Kidney (tissue), 13 donors: ENCODE measurements at regions not wholly inside any gene's neighbourhood (a gene's known extent, or its start where the extent isn't known, plus 50 kb on each side); places are given as distances from the start of the nearest gene placed in this dataset.
A peak's percentile ranks its signal among the peaks of the same experiment; 100 is the strongest.

Experiments used
- DNase-seq, 5 donors: peaks; one replicate each; pipeline ENCODE4 v3.0.0-alpha.2; 2013 to 2020
- FAIRE-seq: peaks from 2 replicates; lab custom pipeline; 2012; peaks lifted over from hg19 to GRCh38; lab: Jason Lieb, UNC
- H3K27ac ChIP-seq, 2 donors: one replicate each; pipeline ENCODE4 v1.7.0; 2013; ENCODE audit warnings: low read depth in 2 of 2, low read length in 2 of 2, inconsistent platforms in 1 of 2
- H3K27me3 ChIP-seq: one replicate; pipeline ENCODE4 v1.7.1; 2013; ENCODE audit warnings: low read length, inconsistent platforms; ENCODE audit not compliant: control insufficient read depth, insufficient read depth
- H3K36me3 ChIP-seq, 3 donors: one replicate each; pipeline versions ENCODE4 v1.7.0 to v1.7.1; 2013; ENCODE audit warnings: low read length in 3 of 3, control low read depth in 1 of 3, inconsistent platforms in 1 of 3; ENCODE audit not compliant: insufficient read depth in 3 of 3, control insufficient read depth in 2 of 3
- H3K4me1 ChIP-seq, 3 donors: one replicate each; pipeline versions ENCODE4 v1.7.0 to v1.7.1; 2013; ENCODE audit warnings: low read length in 3 of 3, inconsistent platforms in 1 of 3, low read depth in 1 of 3; ENCODE audit not compliant: control insufficient read depth in 2 of 3, insufficient read depth in 2 of 3
- H3K4me3 ChIP-seq, 3 donors: one replicate each; pipeline versions ENCODE4 v1.7.0 to v1.8.1; 2013; ENCODE audit warnings: low read length in 3 of 3, control low read depth in 1 of 3, inconsistent platforms in 1 of 3
- H3K9ac ChIP-seq, 3 donors: one replicate each; pipeline versions ENCODE4 v1.7.0 to v1.7.1; 2013; ENCODE audit warnings: low read length in 3 of 3, control low read depth in 1 of 3, inconsistent platforms in 1 of 3
- H3K9me3 ChIP-seq, 3 donors: one replicate each; pipeline versions ENCODE4 v1.7.0 to v1.7.1; 2013; ENCODE audit warnings: low read length in 3 of 3, control low read depth in 1 of 3, inconsistent platforms in 1 of 3; ENCODE audit not compliant: control insufficient read depth in 2 of 3, insufficient read depth in 1 of 3
- CTCF ChIP-seq: IDR thresholded peaks from 3 replicates; pipeline ENCODE4 v1.5.1; 2012; ENCODE audit warnings: mild to moderate bottlenecking, moderate library complexity, borderline replicate concordance; ENCODE audit not compliant: insufficient read depth; ENCODE audit errors: extremely low read depth
- intact Hi-C: fragments of 100-400 bp; cut with DNase I; formaldehyde crosslinking; loops from one replicate; pipeline ENCODE4 v1.11.1; 2022
- donor health status: control.
- donor health status: control.
- donor health status: control.
- donor health status: control.
- donor health status: control.
- donor health status: DM: yes; HTN: yes; CAD: no.
- donor health status: Normal renal cell carcinoma (clear cell type).

GRCh38 chr15:62691008-62691407 is 351.5 kb upstream of the TPM1 start:
- Histone ChIP-seq H3K9ac (no peak overlapping the region), H3K4me1 (no peaks in the 10 kb centered on the region), H3K36me3 (peaks cover 2 to 5% (median 3%) of the 10 kb centered on the region in 3 donors), H3K27ac (no peak overlapping the region), H3K9me3 (no peaks in the 10 kb centered on the region), H3K27me3 (no peaks in the 10 kb centered on the region), H3K4me3 (no peak overlapping the region)
- FAIRE-seq = no peak
- TF ChIP-seq CTCF = no peak
- DNase-seq = peak in 1 of 5 donors; percentile 15
- intact Hi-C loops = no loop called here

GRCh38 chr15:62697636-62698035 is 344.9 kb upstream of the TPM1 start:
- Histone ChIP-seq H3K27me3 (no peaks in the 10 kb centered on the region), H3K4me1 (no peaks in the 10 kb centered on the region), H3K9ac (no peak overlapping the region), H3K4me3 (no peak overlapping the region), H3K27ac (no peak overlapping the region), H3K9me3 (no peaks in the 10 kb centered on the region), H3K36me3 (peaks cover 2 to 20% (median 7%) of the 10 kb centered on the region in 3 donors)
- TF ChIP-seq CTCF = no peak
- no peak for FAIRE-seq
- no peak for DNase-seq
- intact Hi-C loops = no loop called here

- H3K4me1 ChIP-seq = no peaks in the 10 kb centered on the region
- no peak for TF ChIP-seq CTCF
- intact Hi-C loops = no loop called here
- H3K4me3 ChIP-seq = no peak overlapping the region
- no peaks in the 10 kb centered on the region for H3K27me3 ChIP-seq
- no peak for DNase-seq
- no peak overlapping the region for H3K9ac ChIP-seq
- no peak for FAIRE-seq
- H3K36me3 ChIP-seq = peaks cover 2 to 20% (median 7%) of the 10 kb centered on the region in 3 donors
- H3K27ac ChIP-seq = no peak overlapping the region
- no peaks in the 10 kb centered on the region for H3K9me3 ChIP-seq
Measured at GRCh38 chr15:62698646-62699045, 343.9 kb upstream of the TPM1 start.

GRCh38 chr15:62706317-62706716 is 336.2 kb upstream of the TPM1 start:
- no peaks in the 10 kb centered on the region for H3K9me3 ChIP-seq
- no peaks in the 10 kb centered on the region for H3K36me3 ChIP-seq
- H3K4me3 ChIP-seq = no peak overlapping the region
- H3K27ac ChIP-seq = no peak overlapping the region
- FAIRE-seq (no peak), DNase-seq (peak in 1 of 5 donors; percentile 8)
- H3K4me1 ChIP-seq = no peaks in the 10 kb centered on the region
- no peak overlapping the region for H3K9ac ChIP-seq
- peak; percentile 3 for TF ChIP-seq CTCF
- intact Hi-C loops = no loop called here
- no peaks in the 10 kb centered on the region for H3K27me3 ChIP-seq
